WTC11 (cell line): ENCODE measurements at regions not wholly inside any gene's neighbourhood (a gene's known extent, or its start where the extent isn't known, plus 50 kb on each side); places are given as distances from the start of the nearest gene placed in this dataset.

Experiments
- ATAC-seq: fragments of 200-7000 bp; cut with Tn5 transposase; 2 replicates; pipeline ENCODE4 v1.10.0; 2021; ENCODE audit warnings: mild to moderate bottlenecking, moderate library complexity
- CTCF ChIA-PET: fragments of 300-600 bp; sonication (Branson Sonifier 250); formaldehyde crosslinking; loops from one replicate; lab custom pipeline; 2021; ENCODE audit warnings: antibody characterized with exemption; lab: Charles Lee
- POLR2A ChIA-PET: fragments of 350-600 bp; sonication (Branson Sonifier 250); formaldehyde crosslinking; loops from one replicate; lab custom pipeline; 2021; ENCODE audit warnings: antibody characterized with exemption; lab: Charles Lee
- DNase-seq: peaks from one replicate; pipeline ENCODE4 v3.0.0; 2021; ENCODE audit warnings: low spot score
- H3K27ac Mint-ChIP-seq: 2 replicates; pipeline ENCODE4 v1.8.0; 2021; ENCODE audit warnings: mixed read lengths
- H3K27me3 Mint-ChIP-seq: 2 replicates; pipeline ENCODE4 v1.8.0; 2021; ENCODE audit warnings: low read depth, mild to moderate bottlenecking, moderate library complexity, mixed read lengths
- H3K36me3 Mint-ChIP-seq: 2 replicates; pipeline ENCODE4 v1.8.0; 2021; ENCODE audit warnings: mixed read lengths
- H3K4me1 Mint-ChIP-seq: 2 replicates; pipeline ENCODE4 v1.8.0; 2022; ENCODE audit warnings: mixed read lengths
- H3K4me3 Mint-ChIP-seq: 2 replicates; pipeline ENCODE4 v1.8.0; 2021; ENCODE audit warnings: mild to moderate bottlenecking, moderate library complexity, mixed read lengths
- H3K9me3 Mint-ChIP-seq: 2 replicates; pipeline ENCODE4 v1.8.0; 2021; ENCODE audit warnings: mixed read lengths
- ATF1 ChIP-seq: sonication (generic); formaldehyde crosslinking; IDR thresholded peaks from 2 replicates; pipeline ENCODE4 v1.8.1; 2023; ENCODE audit warnings: mild to moderate bottlenecking, moderate library complexity, missing genetic modification reagents
- E2F4 ChIP-seq: sonication (generic); formaldehyde crosslinking; IDR thresholded peaks from 2 replicates; pipeline ENCODE4 v1.8.1; 2022; ENCODE audit warnings: low read depth, mild to moderate bottlenecking, moderate library complexity, missing genetic modification reagents, borderline replicate concordance
- ELF4 ChIP-seq: sonication (generic); formaldehyde crosslinking; IDR thresholded peaks from 2 replicates; pipeline ENCODE4 v1.8.1; 2022; ENCODE audit warnings: low read depth, mild to moderate bottlenecking, moderate library complexity, missing genetic modification reagents
- EMX1 ChIP-seq: fragments of 250-450 bp; sonication (Bioruptor Pico); IDR thresholded peaks from 2 replicates; pipeline ENCODE4 v1.8.0; 2021; ENCODE audit warnings: mild to moderate bottlenecking
- ETV6 ChIP-seq: sonication (generic); formaldehyde crosslinking; IDR thresholded peaks from 2 replicates; pipeline ENCODE4 v1.8.1; 2022; ENCODE audit warnings: mild to moderate bottlenecking, missing genetic modification reagents
- JAZF1 ChIP-seq: fragments of 250-450 bp; sonication (Bioruptor Pico); IDR thresholded peaks from 2 replicates; pipeline ENCODE4 v1.9.0; 2021; ENCODE audit warnings: moderate library complexity, mild to moderate bottlenecking, inconsistent platforms
- NR3C1 ChIP-seq: sonication (generic); formaldehyde crosslinking; conservative IDR thresholded peaks from 2 replicates; pipeline ENCODE4 v1.8.1; 2023; ENCODE audit warnings: low read depth, mild to moderate bottlenecking, missing genetic modification reagents
- RELA ChIP-seq: sonication (generic); formaldehyde crosslinking; IDR thresholded peaks from 2 replicates; pipeline ENCODE4 v1.8.1; 2022; ENCODE audit warnings: missing genetic modification reagents, mild to moderate bottlenecking, borderline replicate concordance
- SOX15 ChIP-seq: fragments of 250-450 bp; sonication (Bioruptor Pico); IDR thresholded peaks from 2 replicates; pipeline ENCODE4 v1.9.0; 2021; ENCODE audit warnings: mild to moderate bottlenecking
- TEAD4 ChIP-seq: sonication (generic); formaldehyde crosslinking; IDR thresholded peaks from 2 replicates; pipeline ENCODE4 v1.8.0; 2022; ENCODE audit warnings: mild to moderate bottlenecking, missing genetic modification reagents
- TP53 ChIP-seq: sonication (generic); formaldehyde crosslinking; IDR thresholded peaks from 2 replicates; pipeline ENCODE4 v1.8.1; 2023; ENCODE audit warnings: mild to moderate bottlenecking, missing genetic modification reagents
- ZMAT4 ChIP-seq: fragments of 250-450 bp; sonication (Bioruptor Pico); IDR thresholded peaks from 2 replicates; pipeline ENCODE4 v1.9.0; 2021; ENCODE audit warnings: mild to moderate bottlenecking
- ZNF532 ChIP-seq: fragments of 250-450 bp; sonication (Bioruptor Pico); IDR thresholded peaks from 2 replicates; pipeline ENCODE4 v1.9.0; 2021; ENCODE audit warnings: mild to moderate bottlenecking, borderline replicate concordance
- TF ChIP-seq, protein P1 (sequence below): sonication (generic); formaldehyde crosslinking; IDR thresholded peaks from 2 replicates; pipeline ENCODE4 v1.8.1; 2023; ENCODE audit warnings: mild to moderate bottlenecking, missing genetic modification reagents, moderate library complexity
- TF ChIP-seq, protein P2 (sequence below): sonication (generic); formaldehyde crosslinking; IDR thresholded peaks from 2 replicates; pipeline ENCODE4 v1.8.0; 2023; ENCODE audit warnings: missing genetic modification reagents
- TF ChIP-seq, protein P3 (sequence below): sonication (generic); formaldehyde crosslinking; IDR thresholded peaks from 2 replicates; pipeline ENCODE4 v1.8.0; 2022; ENCODE audit warnings: mild to moderate bottlenecking, missing genetic modification reagents
- TF ChIP-seq, protein P4 (sequence below): sonication (generic); formaldehyde crosslinking; IDR thresholded peaks from 2 replicates; pipeline ENCODE4 v1.8.0; 2022; ENCODE audit warnings: mild to moderate bottlenecking, missing genetic modification reagents

DNA sequence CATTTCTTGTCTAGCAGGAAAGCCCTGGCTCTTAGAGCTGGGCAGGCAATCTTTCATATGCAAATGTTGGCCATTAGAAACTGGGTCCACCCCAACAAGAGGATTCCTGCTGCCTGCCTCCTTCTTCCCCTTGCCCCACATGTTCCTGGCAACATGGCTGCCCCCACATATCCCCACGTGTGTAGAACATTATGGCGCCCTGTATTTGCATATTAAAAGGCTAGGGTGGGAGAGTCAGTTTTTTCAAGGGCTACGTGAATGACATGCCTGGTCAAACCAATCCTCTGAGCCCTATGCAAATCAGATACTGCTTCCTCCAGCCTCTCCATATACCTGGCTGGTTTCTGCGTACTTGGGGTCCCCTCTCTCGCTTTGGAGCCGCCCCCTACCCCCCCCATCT lies 514.0 kb downstream of the FUT8 start:
- H3K4me1 Mint-ChIP-seq = peaks cover 47% of the 10 kb centered on the region
- POLR2A ChIA-PET = no interaction called here
- no peak for TF ChIP-seq NR3C1 (CRISPR knock-in tag)
- TF ChIP-seq RELA = no peak
- no peak for TF ChIP-seq ELF4 (CRISPR knock-in tag)
- TF ChIP-seq EMX1 (CRISPR knock-in tag) = 0 out of 2 replicates have a peak, but pooled peaks have one; percentile 45
- TF ChIP-seq, protein P1, sequence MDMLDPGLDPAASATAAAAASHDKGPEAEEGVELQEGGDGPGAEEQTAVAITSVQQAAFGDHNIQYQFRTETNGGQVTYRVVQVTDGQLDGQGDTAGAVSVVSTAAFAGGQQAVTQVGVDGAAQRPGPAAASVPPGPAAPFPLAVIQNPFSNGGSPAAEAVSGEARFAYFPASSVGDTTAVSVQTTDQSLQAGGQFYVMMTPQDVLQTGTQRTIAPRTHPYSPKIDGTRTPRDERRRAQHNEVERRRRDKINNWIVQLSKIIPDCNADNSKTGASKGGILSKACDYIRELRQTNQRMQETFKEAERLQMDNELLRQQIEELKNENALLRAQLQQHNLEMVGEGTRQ = peak; percentile 43; the same call in 1 of the 2 replicates
- 0 out of 2 replicates have a peak, but pooled peaks have one; percentile 40 for TF ChIP-seq ZNF532 (CRISPR knock-in tag)
- no peak for TF ChIP-seq ATF1 (CRISPR knock-in tag)
- TF ChIP-seq, protein P2, sequence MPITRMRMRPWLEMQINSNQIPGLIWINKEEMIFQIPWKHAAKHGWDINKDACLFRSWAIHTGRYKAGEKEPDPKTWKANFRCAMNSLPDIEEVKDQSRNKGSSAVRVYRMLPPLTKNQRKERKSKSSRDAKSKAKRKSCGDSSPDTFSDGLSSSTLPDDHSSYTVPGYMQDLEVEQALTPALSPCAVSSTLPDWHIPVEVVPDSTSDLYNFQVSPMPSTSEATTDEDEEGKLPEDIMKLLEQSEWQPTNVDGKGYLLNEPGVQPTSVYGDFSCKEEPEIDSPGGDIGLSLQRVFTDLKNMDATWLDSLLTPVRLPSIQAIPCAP (CRISPR knock-in tag) = no peak
- no peak for TF ChIP-seq TP53 (CRISPR knock-in tag)
- TF ChIP-seq, protein P3, sequence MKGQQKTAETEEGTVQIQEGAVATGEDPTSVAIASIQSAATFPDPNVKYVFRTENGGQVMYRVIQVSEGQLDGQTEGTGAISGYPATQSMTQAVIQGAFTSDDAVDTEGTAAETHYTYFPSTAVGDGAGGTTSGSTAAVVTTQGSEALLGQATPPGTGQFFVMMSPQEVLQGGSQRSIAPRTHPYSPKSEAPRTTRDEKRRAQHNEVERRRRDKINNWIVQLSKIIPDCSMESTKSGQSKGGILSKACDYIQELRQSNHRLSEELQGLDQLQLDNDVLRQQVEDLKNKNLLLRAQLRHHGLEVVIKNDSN (CRISPR knock-in tag) = peak; percentile 41; the same call in 1 of the 2 replicates
- TF ChIP-seq TEAD4 = no peak
- TF ChIP-seq JAZF1 = no peak
- TF ChIP-seq SOX15 (CRISPR knock-in tag) = no peak
- no peak for TF ChIP-seq ZMAT4
- TF ChIP-seq, protein P4, sequence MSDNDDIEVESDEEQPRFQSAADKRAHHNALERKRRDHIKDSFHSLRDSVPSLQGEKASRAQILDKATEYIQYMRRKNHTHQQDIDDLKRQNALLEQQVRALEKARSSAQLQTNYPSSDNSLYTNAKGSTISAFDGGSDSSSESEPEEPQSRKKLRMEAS = peak; percentile 88
- TF ChIP-seq ETV6 = no peak
- TF ChIP-seq E2F4 (CRISPR knock-in tag) = no peak
- CTCF ChIA-PET = interaction anchor here (1.2 to 3.6 kb wide), 7 partner anchors 15 to 513 kb away, joined by 3 to 16 read pairs (median 3); no protein-coding TSS in a partner anchor
- H3K27me3 Mint-ChIP-seq = no peaks in the 10 kb centered on the region
- H3K27ac Mint-ChIP-seq = no peak overlapping the region
- DNase-seq = peak; percentile 60
- H3K36me3 Mint-ChIP-seq = no peaks in the 10 kb centered on the region
- ATAC-seq = peak; percentile 87
- peaks cover 3% of the 10 kb centered on the region for H3K9me3 Mint-ChIP-seq
- no peak overlapping the region for H3K4me3 Mint-ChIP-seq
